MCF 10A (cell line): ENCODE measurements at regions not wholly inside any gene's neighbourhood (a gene's known extent, or its start where the extent isn't known, plus 50 kb on each side); places are given as distances from the start of the nearest gene placed in this dataset.

Experiments used
- BruUV-seq: library from RNA; stranded (reverse); fragments of 400-500 nt; replicated peaks from 2 replicates; lab custom pipeline; 2021; lab: Mats Ljungman, UMichigan
- CTCF ChIA-PET: fragments of 300-600 bp; sonication (Branson Sonifier 250); formaldehyde crosslinking; extraction: SDS; loops from one replicate; lab custom pipeline; 2021; ENCODE audit warnings: antibody characterized with exemption, inconsistent platforms; lab: Yijun Ruan, JAX
- POLR2A ChIA-PET: fragments of 300-600, 350-650 bp; sonication (Branson Sonifier 250); formaldehyde crosslinking; extraction: SDS; loops from one replicate; lab custom pipeline; 2020; ENCODE audit warnings: antibody characterized with exemption, inconsistent platforms; lab: Yijun Ruan, JAX
- DNase-seq: peaks from one replicate; pipeline ENCODE4 v3.0.0-alpha.2; 2018; ENCODE audit not compliant: unreplicated experiment
- H3K27ac Mint-ChIP-seq: one replicate; pipeline ENCODE4 v1.8.0; 2022; ENCODE audit warnings: mild to moderate bottlenecking, low read depth, mixed read lengths; ENCODE audit not compliant: unreplicated experiment
- H3K27me3 Mint-ChIP-seq: one replicate; pipeline ENCODE4 v1.8.0; 2022; ENCODE audit warnings: mixed read lengths; ENCODE audit not compliant: insufficient read depth, unreplicated experiment
- H3K36me3 Mint-ChIP-seq: one replicate; pipeline ENCODE4 v1.8.0; 2022; ENCODE audit warnings: mild to moderate bottlenecking, moderate library complexity, mixed read lengths; ENCODE audit not compliant: insufficient read depth, unreplicated experiment
- H3K4me1 Mint-ChIP-seq: one replicate; pipeline ENCODE4 v1.8.0; 2022; ENCODE audit warnings: mixed read lengths; ENCODE audit not compliant: insufficient read depth, unreplicated experiment
- H3K4me3 Mint-ChIP-seq: one replicate; pipeline ENCODE4 v1.8.0; 2022; ENCODE audit warnings: mild to moderate bottlenecking, moderate library complexity, mixed read lengths; ENCODE audit not compliant: unreplicated experiment
- H3K9me3 Mint-ChIP-seq: one replicate; pipeline ENCODE4 v1.8.0; 2022; ENCODE audit warnings: mixed read lengths; ENCODE audit not compliant: unreplicated experiment
- intact Hi-C: fragments of 100-400 bp; cut with micrococcal nuclease; formaldehyde crosslinking; loops from 2 replicates; pipeline ENCODE4 v1.14.1; 2022
- TF ChIP-seq, protein P1 (sequence below): fragments of 200-600 bp; IDR thresholded peaks from one replicate; pipeline ENCODE4 v1.8.0; 2022; ENCODE audit warnings: antibody characterized with exemption, mild to moderate bottlenecking; ENCODE audit not compliant: unreplicated experiment

DNA sequence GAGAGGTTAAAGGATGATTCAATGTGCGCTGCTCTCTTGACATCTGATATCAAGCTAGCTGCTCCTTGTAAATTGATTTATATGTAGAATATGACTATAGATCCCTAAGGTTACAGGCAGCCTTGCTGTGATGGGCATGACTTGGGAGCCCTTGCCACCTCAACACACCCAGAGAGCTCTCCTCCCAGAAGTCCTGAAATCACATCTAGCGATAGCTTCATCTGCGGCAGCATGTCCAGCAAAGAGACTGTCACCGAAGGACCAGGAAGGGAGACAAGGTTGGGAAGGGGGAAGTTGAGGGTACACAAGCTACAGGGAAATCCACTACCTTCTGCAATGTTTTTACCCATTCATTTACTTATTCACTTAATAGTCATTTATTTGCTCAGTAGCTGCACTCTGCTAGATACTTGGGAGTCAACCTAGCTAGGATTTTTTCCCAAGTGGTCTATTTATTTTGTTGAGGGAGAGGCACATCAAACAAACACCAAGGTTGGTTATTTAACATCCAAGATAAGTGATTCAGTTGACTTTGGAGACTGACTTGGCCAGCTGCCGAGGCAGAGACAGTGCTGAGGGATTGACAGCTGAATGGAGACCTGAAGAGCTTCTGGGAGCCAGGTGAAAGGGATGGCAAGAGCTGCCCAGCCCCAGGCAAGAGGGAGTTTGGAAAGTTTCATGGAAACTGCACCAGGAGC lies 205.8 kb upstream of the IL12A start:
- POLR2A ChIA-PET, result interaction anchor here (0.7 to 10.0 kb wide), 11 partner anchors 8 to 619 kb away, joined by 3 to 212 read pairs (median 8); no protein-coding TSS in a partner anchor
- no peak overlapping the region for H3K4me3 Mint-ChIP-seq
- no peaks in the 10 kb centered on the region for H3K27me3 Mint-ChIP-seq
- CTCF ChIA-PET, result interaction anchor here (0.5 to 9.8 kb wide), 20 partner anchors 11 to 630 kb away, joined by 3 to 169 read pairs (median 4); no protein-coding TSS in a partner anchor
- TF ChIP-seq, protein P1, sequence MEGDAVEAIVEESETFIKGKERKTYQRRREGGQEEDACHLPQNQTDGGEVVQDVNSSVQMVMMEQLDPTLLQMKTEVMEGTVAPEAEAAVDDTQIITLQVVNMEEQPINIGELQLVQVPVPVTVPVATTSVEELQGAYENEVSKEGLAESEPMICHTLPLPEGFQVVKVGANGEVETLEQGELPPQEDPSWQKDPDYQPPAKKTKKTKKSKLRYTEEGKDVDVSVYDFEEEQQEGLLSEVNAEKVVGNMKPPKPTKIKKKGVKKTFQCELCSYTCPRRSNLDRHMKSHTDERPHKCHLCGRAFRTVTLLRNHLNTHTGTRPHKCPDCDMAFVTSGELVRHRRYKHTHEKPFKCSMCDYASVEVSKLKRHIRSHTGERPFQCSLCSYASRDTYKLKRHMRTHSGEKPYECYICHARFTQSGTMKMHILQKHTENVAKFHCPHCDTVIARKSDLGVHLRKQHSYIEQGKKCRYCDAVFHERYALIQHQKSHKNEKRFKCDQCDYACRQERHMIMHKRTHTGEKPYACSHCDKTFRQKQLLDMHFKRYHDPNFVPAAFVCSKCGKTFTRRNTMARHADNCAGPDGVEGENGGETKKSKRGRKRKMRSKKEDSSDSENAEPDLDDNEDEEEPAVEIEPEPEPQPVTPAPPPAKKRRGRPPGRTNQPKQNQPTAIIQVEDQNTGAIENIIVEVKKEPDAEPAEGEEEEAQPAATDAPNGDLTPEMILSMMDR, result no peak
- BruUV-seq, result no TSS peak
- no peak for DNase-seq
- H3K36me3 Mint-ChIP-seq, result no peaks in the 10 kb centered on the region
- intact Hi-C loops, result no loop called here
- peak overlapping the region; percentile 89 for H3K27ac Mint-ChIP-seq
- peaks cover 46% of the 10 kb centered on the region for H3K4me1 Mint-ChIP-seq
- H3K9me3 Mint-ChIP-seq, result no peaks in the 10 kb centered on the region

DNA sequence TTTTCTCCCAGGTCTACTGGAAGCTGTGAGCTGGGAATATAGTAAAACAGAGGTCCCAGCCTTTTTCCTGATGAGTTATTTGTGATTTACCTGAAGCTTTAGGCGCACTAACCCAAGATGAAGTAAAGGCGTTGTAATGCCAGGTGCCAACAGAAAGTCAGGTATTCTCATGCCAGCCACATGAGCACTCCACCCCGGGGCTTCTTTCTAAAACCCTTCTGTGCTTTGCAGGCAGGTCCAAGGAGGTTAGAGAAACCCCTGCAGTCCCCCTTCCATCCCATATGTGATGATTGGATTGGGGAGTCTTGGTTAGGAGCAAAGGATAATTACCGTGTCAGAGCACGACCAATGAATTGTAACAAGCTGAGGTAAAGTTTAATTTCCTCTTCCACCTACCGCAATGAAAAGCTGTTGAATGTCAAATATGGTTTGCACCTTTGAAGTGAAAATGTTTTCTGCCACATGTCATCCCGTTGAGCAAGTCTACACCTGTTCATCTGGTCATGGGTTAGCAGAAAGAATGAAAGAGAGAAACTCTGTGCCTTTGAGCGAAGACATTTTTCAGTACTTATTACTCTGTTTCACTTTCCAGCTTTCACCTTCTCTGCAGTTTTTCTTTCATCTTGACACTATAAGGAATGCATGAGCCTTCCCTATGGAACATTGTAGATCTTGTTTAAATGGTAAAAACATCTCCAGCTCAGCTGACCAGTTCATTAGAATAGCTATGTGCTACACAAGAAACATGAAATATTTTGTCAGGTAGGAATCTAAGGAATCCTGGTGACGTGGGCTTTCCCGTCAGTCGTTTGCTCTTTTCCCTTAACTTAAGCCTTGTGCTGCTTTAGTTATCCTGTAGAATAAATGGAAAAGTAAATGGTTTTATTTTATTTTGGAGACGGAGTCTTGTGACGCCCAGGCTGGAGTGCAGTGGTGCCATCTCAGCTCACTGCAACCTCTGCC lies 204.6 kb upstream of the IL12A start:
- Mint-ChIP-seq H3K9me3 (no peaks in the 10 kb centered on the region), H3K27me3 (no peaks in the 10 kb centered on the region), H3K36me3 (no peaks in the 10 kb centered on the region), H3K4me3 (peak overlapping the region; percentile 50), H3K27ac (peak overlapping the region; percentile 89), H3K4me1 (peaks cover 58% of the 10 kb centered on the region)
- BruUV-seq, result no TSS peak
- POLR2A ChIA-PET, result interaction anchor here (0.6 to 10.0 kb wide), 20 partner anchors 10 to 1112 kb away, joined by 3 to 212 read pairs (median 4); no protein-coding TSS in a partner anchor
- TF ChIP-seq, protein P1, result no peak
- intact Hi-C loops, result loop anchor here (1.0 kb wide), 1 partner anchor 21 kb away; no protein-coding TSS in a partner anchor
- DNase-seq, result peak; percentile 58
- CTCF ChIA-PET, result interaction anchor here (0.5 to 9.8 kb wide), 16 partner anchors 9 to 1073 kb away, joined by 3 to 169 read pairs (median 5); no protein-coding TSS in a partner anchor

DNA sequence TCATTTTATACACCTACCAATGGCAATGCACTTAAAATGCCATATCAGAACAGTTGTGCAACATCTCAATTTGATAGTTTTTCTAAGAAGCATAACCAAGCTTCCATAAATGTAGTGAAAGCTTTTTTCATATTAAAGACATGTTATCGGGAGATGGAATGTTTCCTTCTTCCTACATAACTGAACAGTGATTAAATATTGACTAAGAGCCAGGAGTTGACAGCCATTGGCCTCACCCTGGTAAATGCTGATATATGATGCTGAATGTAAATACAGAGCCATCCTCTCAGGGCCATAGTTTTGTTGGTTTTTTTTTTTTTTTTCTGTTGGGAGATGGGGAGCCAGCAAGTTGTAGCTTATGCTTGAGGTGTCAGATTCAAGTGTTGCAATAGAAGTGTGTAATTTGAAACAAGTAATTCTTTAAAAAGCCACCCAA lies 203.3 kb upstream of the IL12A start:
- BruUV-seq, result no TSS peak
- ChIA-PET POLR2A (interaction anchor here (0.7 to 10.0 kb wide), 15 partner anchors 11 to 67 kb away, joined by 3 to 212 read pairs (median 8); no protein-coding TSS in a partner anchor), CTCF (interaction anchor here (0.5 to 9.8 kb wide), 14 partner anchors 10 to 849 kb away, joined by 3 to 169 read pairs (median 4); no protein-coding TSS in a partner anchor)
- TF ChIP-seq, protein P1, result no peak
- Mint-ChIP-seq H3K4me1 (peaks cover 56% of the 10 kb centered on the region), H3K9me3 (no peaks in the 10 kb centered on the region), H3K27me3 (no peaks in the 10 kb centered on the region), H3K4me3 (peak overlapping the region; percentile 29), H3K36me3 (no peaks in the 10 kb centered on the region), H3K27ac (peak overlapping the region; percentile 89)
- peak; percentile 64 for DNase-seq
- intact Hi-C loops, result no loop called here
